ENCODE measurements at regions not wholly inside any gene's neighbourhood (a gene's known extent, or its start where the extent isn't known, plus 50 kb on each side); places are given as distances from the start of the nearest gene placed in this dataset.

- H3K4me3 ChIP-seq (ENCODE audit: low read depth, low read length), result no peak overlapping the region
- no peak for TF ChIP-seq CTCF (IDR thresholded peaks at IDR 0.05; ENCODE audit: borderline replicate concordance, insufficient read depth, low read depth, low read length)
Observed at GRCh38 chr20:55714082-55714481, 291.2 kb downstream of the CBLN4 start.

GRCh38 chr20:55704458-55704857 is 300.9 kb downstream of the CBLN4 start:
- TF ChIP-seq CTCF (IDR thresholded peaks at IDR 0.05; ENCODE audit: borderline replicate concordance, insufficient read depth, low read depth, low read length), result no peak
- no peak overlapping the region for H3K4me3 ChIP-seq (ENCODE audit: low read depth, low read length)

GRCh38 chr20:55701467-55701866 is 303.9 kb downstream of the CBLN4 start:
- H3K4me3 ChIP-seq (ENCODE audit: low read depth, low read length), result no peak overlapping the region
- TF ChIP-seq CTCF (IDR thresholded peaks at IDR 0.05; ENCODE audit: borderline replicate concordance, insufficient read depth, low read depth, low read length), result no peak

GRCh38 chr20:55696520-55696919 is 308.8 kb downstream of the CBLN4 start:
- TF ChIP-seq CTCF (IDR thresholded peaks at IDR 0.05; ENCODE audit: borderline replicate concordance, insufficient read depth, low read depth, low read length), result no peak

GRCh38 chr20:55693641-55694040 is 311.7 kb downstream of the CBLN4 start:
- H3K4me3 ChIP-seq (ENCODE audit: low read depth, low read length), result no peak overlapping the region
- no peak for TF ChIP-seq CTCF (IDR thresholded peaks at IDR 0.05; ENCODE audit: borderline replicate concordance, insufficient read depth, low read depth, low read length)

More at GRCh38 chr20:55696520-55696919, 308.8 kb downstream of the CBLN4 start:
- no peak overlapping the region for H3K4me3 ChIP-seq (ENCODE audit: low read depth, low read length)

- H3K4me3 ChIP-seq (ENCODE audit: low read depth, low read length), result no peak overlapping the region
- TF ChIP-seq CTCF (IDR thresholded peaks at IDR 0.05; ENCODE audit: borderline replicate concordance, insufficient read depth, low read depth, low read length), result no peak
Observed at GRCh38 chr20:55685841-55686240, 319.5 kb downstream of the CBLN4 start.

- TF ChIP-seq CTCF (IDR thresholded peaks at IDR 0.05; ENCODE audit: borderline replicate concordance, insufficient read depth, low read depth, low read length), result no peak
- no peak overlapping the region for H3K4me3 ChIP-seq (ENCODE audit: low read depth, low read length)
Observed at GRCh38 chr20:55685425-55685824, 319.9 kb downstream of the CBLN4 start.
